ENCODE measurements at regions not wholly inside any gene's neighbourhood (a gene's known extent, or its start where the extent isn't known, plus 50 kb on each side); places are given as distances from the start of the nearest gene placed in this dataset.

GRCh38 chr2:95674186-95674585 lies 82.4 kb downstream of the TRIM43 start:
- TF ChIP-seq, protein P1, sequence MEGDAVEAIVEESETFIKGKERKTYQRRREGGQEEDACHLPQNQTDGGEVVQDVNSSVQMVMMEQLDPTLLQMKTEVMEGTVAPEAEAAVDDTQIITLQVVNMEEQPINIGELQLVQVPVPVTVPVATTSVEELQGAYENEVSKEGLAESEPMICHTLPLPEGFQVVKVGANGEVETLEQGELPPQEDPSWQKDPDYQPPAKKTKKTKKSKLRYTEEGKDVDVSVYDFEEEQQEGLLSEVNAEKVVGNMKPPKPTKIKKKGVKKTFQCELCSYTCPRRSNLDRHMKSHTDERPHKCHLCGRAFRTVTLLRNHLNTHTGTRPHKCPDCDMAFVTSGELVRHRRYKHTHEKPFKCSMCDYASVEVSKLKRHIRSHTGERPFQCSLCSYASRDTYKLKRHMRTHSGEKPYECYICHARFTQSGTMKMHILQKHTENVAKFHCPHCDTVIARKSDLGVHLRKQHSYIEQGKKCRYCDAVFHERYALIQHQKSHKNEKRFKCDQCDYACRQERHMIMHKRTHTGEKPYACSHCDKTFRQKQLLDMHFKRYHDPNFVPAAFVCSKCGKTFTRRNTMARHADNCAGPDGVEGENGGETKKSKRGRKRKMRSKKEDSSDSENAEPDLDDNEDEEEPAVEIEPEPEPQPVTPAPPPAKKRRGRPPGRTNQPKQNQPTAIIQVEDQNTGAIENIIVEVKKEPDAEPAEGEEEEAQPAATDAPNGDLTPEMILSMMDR (IDR thresholded peaks at IDR 0.05): no peak
- no peak for TF ChIP-seq POLR2A (IDR thresholded peaks at IDR 0.05)
